Kidney epithelial cell (primary cell): ENCODE measurements at regions not wholly inside any gene's neighbourhood (a gene's known extent, or its start where the extent isn't known, plus 50 kb on each side); places are given as distances from the start of the nearest gene placed in this dataset.

Source experiments
- DNase-seq: peaks from one replicate; pipeline ENCODE4 v3.0.0-alpha.2; 2010; ENCODE audit warnings: low read depth
- H3K27me3 ChIP-seq: 2 replicates; pipeline ENCODE4 v1.6.0; 2011; ENCODE audit warnings: low read length; ENCODE audit not compliant: control insufficient read depth, insufficient read depth
- H3K36me3 ChIP-seq: 2 replicates; pipeline ENCODE4 v1.5.1; 2011; ENCODE audit warnings: low read length; ENCODE audit not compliant: control insufficient read depth, insufficient read depth
- H3K4me3 ChIP-seq: 2 replicates; pipeline ENCODE4 v1.5.1; 2011; ENCODE audit warnings: low read depth, mild to moderate bottlenecking, control low read depth, low read length
- CTCF ChIP-seq: IDR thresholded peaks from 2 replicates; pipeline ENCODE4 v1.5.1; 2011; ENCODE audit warnings: mild to moderate bottlenecking, moderate library complexity, low read length, control low read depth, inconsistent platforms; ENCODE audit not compliant: insufficient read depth, poor library complexity, severe bottlenecking

- no peak for DNase-seq
- no peak for TF ChIP-seq CTCF
- no peaks in the 10 kb centered on the region for H3K27me3 ChIP-seq
- no peaks in the 10 kb centered on the region for H3K36me3 ChIP-seq
- no peak overlapping the region for H3K4me3 ChIP-seq
Measured at GRCh38 chr5:4095918-4096630, 500.4 kb downstream of the IRX1 start.

- TF ChIP-seq CTCF: no peak
- Histone ChIP-seq H3K27me3 (no peaks in the 10 kb centered on the region), H3K4me3 (no peak overlapping the region), H3K36me3 (no peaks in the 10 kb centered on the region)
- DNase-seq: no peak
Measured at GRCh38 chr5:4097199-4097598, 501.6 kb downstream of the IRX1 start.

- Histone ChIP-seq H3K4me3 (no peak overlapping the region), H3K27me3 (no peaks in the 10 kb centered on the region), H3K36me3 (no peaks in the 10 kb centered on the region)
- TF ChIP-seq CTCF: no peak
- no peak for DNase-seq
Measured at GRCh38 chr5:4098226-4098625, 502.6 kb downstream of the IRX1 start.

- H3K4me3 ChIP-seq: no peak overlapping the region
- no peak for DNase-seq
- H3K27me3 ChIP-seq: no peaks in the 10 kb centered on the region
- TF ChIP-seq CTCF: no peak
- no peaks in the 10 kb centered on the region for H3K36me3 ChIP-seq
Measured at GRCh38 chr5:4099386-4099785, 503.8 kb downstream of the IRX1 start.

- Histone ChIP-seq H3K4me3 (no peak overlapping the region), H3K36me3 (no peaks in the 10 kb centered on the region)
Measured at GRCh38 chr5:4100739-4101138, 505.1 kb downstream of the IRX1 start.

More at GRCh38 chr5:4100739-4101138, 505.1 kb downstream of the IRX1 start:
- DNase-seq: no peak
- no peak for TF ChIP-seq CTCF
- H3K27me3 ChIP-seq: no peaks in the 10 kb centered on the region
